GM19240 (cell line): ENCODE measurements at regions not wholly inside any gene's neighbourhood (a gene's known extent, or its start where the extent isn't known, plus 50 kb on each side); places are given as distances from the start of the nearest gene placed in this dataset.

Experiments
- DNase-seq: peaks from one replicate; pipeline ENCODE4 v3.0.0; 2011; ENCODE audit warnings: low spot score; ENCODE audit not compliant: insufficient read length

DNA sequence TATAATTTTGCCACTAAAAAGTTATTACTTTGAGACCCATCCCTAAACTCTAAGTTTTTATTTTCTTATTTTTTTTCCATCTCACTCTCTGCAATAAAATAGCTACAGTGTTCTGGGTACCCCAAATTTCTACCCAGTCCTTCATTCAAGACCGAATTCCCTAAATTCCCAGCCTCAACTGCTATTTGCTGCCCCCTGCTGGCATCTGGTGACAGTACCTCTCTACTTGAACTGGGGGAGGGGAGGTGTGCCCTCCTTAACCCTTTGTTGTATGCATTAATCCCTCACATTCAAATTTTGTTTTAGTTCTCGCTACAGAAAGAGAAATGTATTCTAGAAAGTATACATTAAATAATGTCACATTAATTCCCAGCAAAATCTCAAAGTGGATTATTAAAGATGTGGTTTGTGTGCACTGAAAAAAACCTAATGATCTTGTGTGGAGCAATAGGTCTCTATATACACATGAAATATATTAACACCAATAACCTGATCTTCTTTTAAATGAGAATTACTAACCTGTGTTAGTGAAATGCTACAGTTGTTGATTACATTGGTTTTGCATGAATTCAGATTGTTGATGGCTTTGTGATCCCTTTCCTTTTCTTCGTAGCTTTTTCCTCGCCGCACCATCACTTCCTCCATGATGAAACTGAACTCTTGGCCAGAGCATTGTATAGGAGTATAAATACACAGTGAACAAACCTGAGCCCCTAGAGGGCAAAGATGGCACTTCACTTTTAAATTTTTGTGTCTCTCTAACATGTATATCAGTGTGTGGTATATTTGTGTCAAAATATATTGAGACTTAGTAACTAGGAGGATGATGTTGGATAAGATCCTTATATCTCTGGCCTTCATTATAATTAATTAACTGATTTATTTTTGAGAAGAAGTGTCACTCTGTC, 590.0 kb downstream of the METTL15 start:
- DNase-seq = peak; percentile 4

- no peak for DNase-seq
These were observed 588.4 kb downstream of the METTL15 start for GRCh38 chr11:28696591-28696990.

DNA sequence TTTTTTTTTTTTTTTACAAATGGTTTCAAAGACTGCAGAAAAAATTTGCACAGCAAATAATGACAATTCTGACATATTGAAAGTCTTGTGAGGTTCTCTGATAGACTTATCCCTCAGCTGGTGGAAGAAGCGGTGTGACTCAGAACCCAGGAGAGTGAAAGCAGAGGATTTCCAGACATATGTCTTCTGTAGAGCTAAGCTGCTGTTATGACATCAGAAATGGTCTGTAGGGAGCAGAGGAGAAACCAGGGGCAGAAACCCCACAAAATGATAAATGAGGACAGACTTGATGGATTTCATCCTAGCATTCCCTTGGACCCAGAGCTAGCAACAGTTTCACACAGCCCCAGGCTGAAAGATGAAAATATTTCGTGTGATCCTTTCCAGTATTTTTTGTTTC, 582.6 kb downstream of the METTL15 start:
- no peak for DNase-seq

DNA sequence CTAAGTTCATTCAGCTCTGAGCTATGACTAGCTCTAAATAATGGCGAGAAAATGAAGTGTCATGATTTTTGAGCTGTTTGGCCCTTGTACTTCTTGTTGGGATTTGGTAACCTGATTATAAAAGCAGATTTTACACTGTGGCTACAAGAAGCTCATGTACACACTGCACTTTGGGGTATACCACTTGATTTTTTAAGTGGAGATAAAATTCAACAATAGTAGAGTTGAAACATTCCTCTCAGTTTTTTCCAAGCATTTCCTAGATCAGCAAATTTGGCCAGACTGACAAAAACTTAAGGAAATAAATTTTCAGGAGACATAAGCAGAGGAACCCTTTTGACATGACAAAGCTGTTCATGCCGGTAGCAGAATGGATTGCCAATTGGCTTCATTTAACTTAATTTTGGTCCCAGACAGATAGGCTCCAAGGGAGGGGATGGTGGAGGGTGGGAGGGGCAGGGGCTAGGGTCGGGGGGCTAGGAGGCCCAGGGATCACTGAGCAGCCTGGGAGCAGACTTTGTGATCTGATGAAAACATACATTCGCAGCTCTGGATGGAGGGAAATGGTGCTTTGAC, 575.9 kb downstream of the METTL15 start:
- no peak for DNase-seq

DNA sequence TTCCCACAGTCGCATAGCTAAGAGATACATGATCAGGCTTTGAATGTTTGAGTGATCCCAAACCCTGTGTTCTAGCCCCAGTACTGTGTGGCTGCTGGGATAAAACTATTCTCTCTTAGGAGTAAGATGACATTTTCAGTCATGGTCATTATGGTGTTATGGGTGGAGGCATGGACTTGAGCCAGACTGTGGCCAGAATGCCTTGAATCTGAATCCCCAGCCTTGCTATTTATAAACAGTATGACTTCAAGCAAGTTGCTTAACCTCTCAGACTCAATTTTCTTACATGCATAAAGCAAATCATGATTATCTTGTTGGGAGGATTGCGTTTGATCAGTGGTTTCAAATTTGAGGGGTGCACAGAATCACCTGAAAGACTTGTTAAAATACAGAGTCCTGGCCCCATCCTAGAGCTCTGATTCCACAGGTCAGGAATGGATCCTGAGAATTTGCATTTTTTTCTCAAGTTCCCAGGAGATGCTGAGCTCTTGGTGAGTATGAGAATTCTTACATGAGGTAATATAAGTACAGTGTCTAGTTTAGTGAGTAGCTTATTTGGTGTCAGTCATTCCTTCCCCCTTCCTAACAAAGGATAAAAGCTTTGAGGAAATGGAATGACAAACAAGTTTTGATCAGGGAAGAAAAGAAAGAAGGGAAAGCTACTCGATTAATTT, 571.7 kb downstream of the METTL15 start:
- DNase-seq = no peak

GRCh38 chr11:28677721-28678120, 569.5 kb downstream of the METTL15 start:
- DNase-seq = no peak

GRCh38 chr11:28675183-28675582, 567.0 kb downstream of the METTL15 start:
- no peak for DNase-seq

DNA sequence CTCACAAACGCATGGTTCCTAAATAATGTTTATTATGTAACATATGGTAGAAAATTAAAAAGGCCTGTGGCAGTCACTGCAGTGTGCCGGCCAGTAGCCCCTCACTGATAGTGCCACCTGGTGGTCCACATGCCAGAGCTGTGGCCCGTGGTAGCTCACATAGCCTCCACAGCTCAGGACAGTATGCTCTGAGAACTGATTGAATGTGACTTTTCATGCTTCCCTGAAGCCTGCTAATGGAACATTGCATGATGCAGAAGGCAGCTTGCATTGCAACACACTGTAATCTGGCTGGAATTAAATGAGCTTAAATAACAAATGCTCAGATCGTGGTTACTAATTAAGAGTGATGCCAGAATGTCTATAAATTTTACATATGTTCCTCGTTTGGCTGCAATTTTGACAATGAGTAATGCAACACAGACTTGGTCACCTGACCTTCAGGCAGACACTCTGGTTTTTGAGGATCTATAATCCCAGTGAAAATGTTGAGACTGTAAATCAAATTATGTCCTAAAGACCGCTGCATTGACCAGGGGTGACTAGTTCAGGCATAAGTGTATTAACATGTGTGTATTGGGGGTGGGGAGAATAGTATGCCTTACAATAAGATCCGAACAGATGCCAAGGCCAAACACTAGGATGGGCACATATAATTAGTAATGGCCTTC, 566.4 kb downstream of the METTL15 start:
- DNase-seq = no peak

DNA sequence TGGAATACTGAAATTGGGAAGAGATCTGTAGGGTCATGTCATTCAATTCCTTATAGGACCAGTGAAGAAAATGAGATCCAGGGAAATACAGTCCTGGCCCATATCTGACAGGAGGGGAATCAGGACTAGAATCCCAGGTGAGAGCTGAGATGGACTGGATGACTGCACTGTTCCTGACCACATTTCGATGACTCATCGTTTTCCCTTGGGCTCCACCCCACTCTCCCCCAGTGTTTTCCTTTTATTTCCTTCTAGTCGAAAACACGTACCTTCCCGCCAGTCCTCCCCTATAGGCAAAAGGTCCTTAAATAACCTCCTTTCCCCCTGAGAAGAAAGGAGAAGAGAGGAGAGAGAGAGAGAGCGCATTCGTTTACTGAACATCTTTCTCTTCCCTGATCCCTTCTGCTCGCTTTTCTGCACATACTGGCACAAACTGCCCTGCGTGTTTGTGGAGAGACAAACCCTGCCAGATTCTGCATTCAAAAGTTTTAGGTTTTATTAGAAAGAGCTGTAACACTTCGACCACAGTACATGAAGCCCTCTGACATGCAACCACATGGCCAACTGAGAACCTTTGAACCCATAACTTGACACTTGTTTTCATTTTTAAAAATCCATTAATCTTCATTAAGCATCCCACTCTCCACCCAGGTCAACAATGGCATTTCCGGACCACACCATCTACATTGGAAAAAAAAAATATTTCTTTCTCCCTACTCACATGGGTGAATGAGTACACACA, 565.7 kb downstream of the METTL15 start:
- DNase-seq = no peak

- no peak for DNase-seq
These were observed 563.1 kb downstream of the METTL15 start for GRCh38 chr11:28671274-28671673.

GRCh38 chr11:28666632-28667031, 558.4 kb downstream of the METTL15 start:
- no peak for DNase-seq

DNA sequence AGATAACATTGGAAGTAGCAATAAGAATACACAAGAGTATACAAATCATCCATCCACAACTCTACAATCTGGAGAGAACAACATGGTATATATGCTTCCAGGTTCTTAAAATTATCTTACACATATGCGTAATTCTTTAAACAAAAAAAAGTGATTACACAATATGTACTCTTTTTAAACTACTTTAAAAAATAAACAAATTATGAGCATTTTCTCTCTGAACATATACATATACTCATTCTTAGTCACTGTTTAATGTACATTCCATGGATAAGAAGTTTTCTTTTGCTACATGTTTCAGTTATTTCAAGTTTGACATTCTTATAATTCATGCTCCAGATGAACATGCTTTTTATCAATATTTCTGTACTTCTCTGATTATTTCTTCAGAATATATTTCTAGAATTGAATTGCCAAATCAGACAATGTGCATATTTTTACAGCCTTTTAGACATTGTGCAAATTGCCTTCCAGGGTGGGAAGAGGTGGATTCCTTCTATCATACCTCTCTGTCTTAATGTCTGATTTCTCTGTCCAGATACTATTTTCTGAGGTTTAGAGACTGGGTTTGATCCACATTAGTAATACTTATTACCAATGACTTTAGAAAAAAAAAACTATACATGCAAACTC, 551.6 kb downstream of the METTL15 start:
- no peak for DNase-seq

- no peak for DNase-seq
These were observed 549.3 kb downstream of the METTL15 start for GRCh38 chr11:28657378-28658030.

GRCh38 chr11:28654191-28654590, 546.0 kb downstream of the METTL15 start:
- no peak for DNase-seq

DNA sequence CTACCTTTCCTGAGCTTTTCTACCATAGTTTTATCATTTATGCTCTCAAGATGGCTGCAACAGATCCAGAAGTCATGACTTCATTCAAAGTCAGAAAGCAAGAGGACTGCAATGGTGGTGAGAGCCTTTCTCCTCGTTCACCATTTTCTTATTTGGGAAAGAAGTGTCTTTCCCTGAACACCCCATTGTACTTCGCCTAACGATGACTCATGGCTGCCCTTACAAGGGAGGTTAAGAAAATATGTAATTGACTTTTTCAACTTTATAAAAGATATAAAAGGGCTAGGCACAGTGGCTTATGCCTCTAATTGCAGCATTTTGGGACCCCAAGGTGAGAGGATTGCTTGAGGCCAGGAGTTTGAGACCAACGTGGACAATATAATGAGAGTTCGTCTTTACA, 541.7 kb downstream of the METTL15 start:
- DNase-seq = no peak

GRCh38 chr11:28636566-28636965, 528.4 kb downstream of the METTL15 start:
- DNase-seq = no peak

GRCh38 chr11:28636033-28636432, 527.8 kb downstream of the METTL15 start:
- no peak for DNase-seq

GRCh38 chr11:28632338-28632737, 524.1 kb downstream of the METTL15 start:
- DNase-seq = no peak

- DNase-seq = no peak
These were observed 523.0 kb downstream of the METTL15 start for GRCh38 chr11:28631148-28631547.

DNA sequence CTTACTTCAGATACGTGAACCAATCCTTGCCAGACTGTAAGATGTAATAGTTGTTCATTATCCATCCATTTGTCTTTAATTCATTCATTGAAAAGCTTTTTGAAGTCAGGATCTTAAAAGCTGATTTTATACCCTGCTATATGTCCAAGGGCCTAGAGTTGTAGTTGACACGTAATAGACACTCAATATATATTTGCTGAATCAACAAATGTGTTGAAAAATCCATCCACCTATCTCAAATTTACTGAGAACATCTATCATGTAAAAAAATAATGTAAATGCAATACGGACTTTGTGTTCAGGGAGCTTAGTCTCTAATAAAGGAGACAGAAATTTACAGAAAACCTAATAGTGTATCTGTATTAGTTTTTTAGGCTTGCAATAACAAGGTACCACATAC, 521.0 kb downstream of the METTL15 start:
- no peak for DNase-seq
